ENCODE measurements at regions not wholly inside any gene's neighbourhood (a gene's known extent, or its start where the extent isn't known, plus 50 kb on each side); places are given as distances from the start of the nearest gene placed in this dataset.

GRCh38 chr16:82412770-82413169, 214.0 kb upstream of the CDH13 start:
- no peak for DNase-seq (ENCODE audit: low read depth)

DNA sequence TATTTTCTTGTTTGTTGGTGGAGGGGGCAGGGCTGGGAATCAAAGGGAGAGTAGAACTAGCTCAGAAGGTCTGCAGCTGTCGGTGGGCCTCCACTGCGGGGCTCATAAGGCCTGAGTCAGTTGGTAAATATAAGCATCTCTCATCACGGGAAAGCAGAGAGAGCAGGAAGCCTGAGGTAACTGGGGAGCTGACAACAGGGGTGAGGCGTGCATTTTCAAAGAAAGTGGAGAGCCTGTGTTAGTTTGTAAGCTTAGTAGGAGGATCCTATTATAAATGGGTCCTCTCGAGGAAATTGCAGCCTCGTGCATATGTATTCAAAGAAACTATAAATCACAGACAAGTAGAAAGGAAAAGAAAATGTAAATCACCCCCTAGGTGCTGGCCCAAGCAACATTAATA, 221.0 kb upstream of the CDH13 start:
- DNase-seq (ENCODE audit: low read depth): no peak

GRCh38 chr16:82404586-82405315, 222.0 kb upstream of the CDH13 start:
- no peak for DNase-seq (ENCODE audit: low read depth)

DNA sequence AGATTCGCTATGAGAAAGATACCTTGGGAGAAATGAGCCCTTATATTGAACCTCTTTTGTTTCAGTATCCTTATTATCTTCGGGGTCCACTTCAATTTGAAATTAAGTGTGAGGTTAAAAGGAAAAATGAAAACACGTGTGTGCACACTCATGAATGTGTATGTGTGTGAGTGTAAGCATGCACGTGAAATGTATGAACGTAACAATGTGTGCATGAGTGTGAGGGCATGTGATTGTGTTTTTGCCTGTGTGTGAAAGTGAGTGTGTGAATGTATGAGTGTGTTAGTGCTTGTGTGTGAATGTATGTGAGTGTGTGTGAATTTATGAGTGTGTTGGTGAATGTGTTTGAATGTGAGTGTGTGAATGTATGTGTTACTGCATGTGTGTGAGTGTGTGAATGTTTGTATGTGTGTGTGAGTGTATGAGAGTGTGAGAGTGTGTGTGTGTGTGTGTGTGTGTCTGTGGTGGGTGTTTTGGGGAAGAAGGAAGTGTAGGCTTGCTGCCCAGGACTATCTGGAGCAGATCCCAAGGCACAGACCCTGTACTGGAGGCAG, 224.0 kb upstream of the CDH13 start:
- no peak for DNase-seq (ENCODE audit: low read depth)

- no peak for DNase-seq (ENCODE audit: low read depth)
These were observed 226.7 kb upstream of the CDH13 start for GRCh38 chr16:82400046-82400445.

- DNase-seq (ENCODE audit: low read depth): no peak
These were observed 226.5 kb upstream of the MPHOSPH6 start for GRCh38 chr16:82396509-82396908.

DNA sequence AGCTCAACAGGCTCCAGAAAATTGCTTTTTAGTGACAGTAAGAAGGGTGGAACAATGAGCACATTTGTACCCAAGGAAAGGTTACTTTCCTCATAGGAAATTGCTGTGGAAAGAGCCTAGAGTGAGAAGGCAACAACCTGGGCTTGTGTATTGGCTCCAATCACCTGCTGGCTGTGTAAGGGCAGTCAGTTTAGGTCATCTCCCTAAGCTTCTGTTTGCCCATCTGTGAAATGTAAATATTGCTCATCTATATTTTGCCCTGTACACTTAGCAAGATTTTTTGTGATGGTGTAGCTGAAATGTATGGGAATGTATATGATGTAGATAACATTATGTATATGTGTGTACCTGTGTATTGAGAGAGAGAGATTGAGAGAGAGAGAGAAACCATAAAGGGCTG, 225.2 kb upstream of the MPHOSPH6 start:
- DNase-seq (ENCODE audit: low read depth): no peak

- no peak for DNase-seq (ENCODE audit: low read depth)
These were observed 221.7 kb upstream of the MPHOSPH6 start for GRCh38 chr16:82391690-82392089.

DNA sequence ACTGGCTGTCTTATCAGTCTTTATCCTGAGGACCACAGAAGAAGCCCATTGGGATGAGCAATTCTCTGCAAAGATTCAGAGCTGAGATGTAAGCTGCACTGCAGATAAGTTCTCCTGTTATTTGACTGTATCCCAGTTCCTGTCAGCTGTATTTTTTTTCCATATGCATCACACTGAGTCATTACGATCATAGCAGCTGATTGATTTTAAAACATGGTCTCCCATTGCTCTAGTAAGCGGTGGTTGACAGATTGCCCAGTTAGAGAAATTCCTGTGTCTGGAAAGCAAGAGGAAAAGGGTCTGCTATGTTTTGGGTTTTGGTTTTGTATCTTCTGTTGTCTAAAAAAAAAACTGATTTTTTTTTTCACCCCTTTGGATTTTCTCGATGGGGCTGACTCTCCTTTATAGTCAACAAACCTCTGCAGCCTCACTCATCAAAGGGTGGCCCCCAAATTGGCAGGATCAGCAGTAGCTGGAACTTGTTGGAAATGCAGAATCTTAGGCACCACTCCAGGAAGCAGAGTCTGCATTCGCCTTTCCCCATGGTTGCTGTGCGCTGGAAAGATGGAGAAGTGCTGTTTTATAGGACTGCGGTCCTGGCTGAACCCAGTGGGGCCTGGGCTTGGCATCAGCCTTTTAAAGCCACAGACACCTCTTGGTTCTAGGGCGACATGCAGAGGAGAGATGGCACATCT, 220.1 kb upstream of the MPHOSPH6 start:
- no peak for DNase-seq (ENCODE audit: low read depth)

DNA sequence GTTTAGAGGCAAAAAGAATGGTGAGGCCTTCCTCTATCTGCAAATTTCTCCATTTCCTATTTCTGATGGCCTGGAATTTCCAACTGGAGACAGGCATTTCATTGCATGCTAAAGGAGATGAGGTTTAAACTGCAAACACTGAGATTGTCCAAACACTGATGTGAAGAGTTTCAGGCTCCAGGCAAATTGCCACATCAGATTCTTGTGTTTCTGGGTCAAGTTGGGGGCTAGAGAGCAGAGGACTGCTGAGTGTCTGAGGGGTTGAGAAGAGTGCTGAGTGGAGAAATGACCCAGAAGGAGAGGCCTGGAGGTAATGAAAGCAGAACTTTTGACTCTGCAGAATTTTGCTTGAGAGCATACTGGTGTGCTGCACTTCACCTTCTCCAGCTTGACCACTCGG, 216.7 kb upstream of the MPHOSPH6 start:
- DNase-seq (ENCODE audit: low read depth): no peak

DNA sequence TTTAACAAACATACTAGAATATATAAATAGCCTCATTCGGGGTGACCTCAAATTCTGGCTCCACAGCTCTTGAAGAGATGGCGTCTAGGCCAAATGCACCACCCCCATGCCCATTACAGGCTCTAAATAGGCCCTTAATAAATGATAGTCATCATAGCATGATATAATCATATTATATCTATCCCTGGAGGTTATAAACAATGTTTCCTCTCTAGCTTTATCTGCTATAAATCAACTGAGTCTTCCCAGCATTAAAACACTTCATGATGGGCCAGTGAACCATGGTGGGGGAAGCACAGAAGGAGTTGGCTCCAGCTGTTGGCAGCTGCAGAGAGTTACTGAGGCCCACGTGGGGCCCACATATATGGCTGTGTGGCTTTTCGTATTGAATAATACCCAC, 214.9 kb upstream of the MPHOSPH6 start:
- no peak for DNase-seq (ENCODE audit: low read depth)

DNA sequence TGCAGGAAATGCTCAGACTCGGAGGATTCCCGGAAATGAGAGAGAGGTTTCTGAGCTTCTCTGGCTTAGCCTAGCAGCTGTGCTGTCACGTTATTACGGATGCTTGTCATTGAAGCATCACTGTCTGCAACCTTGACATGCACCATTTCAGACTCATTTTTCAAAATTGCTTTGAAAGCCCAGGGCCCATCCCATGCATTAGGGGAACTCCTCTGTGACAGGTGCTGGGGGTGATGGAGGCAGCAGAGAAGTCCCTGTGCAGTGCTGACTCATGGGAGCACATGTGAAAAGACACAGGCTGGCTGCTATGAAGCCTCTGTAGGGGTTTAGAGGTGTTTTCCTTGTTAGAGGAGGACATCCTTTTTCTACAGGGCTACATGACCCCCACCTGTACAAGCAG, 214.0 kb upstream of the MPHOSPH6 start:
- no peak for DNase-seq (ENCODE audit: low read depth)

DNA sequence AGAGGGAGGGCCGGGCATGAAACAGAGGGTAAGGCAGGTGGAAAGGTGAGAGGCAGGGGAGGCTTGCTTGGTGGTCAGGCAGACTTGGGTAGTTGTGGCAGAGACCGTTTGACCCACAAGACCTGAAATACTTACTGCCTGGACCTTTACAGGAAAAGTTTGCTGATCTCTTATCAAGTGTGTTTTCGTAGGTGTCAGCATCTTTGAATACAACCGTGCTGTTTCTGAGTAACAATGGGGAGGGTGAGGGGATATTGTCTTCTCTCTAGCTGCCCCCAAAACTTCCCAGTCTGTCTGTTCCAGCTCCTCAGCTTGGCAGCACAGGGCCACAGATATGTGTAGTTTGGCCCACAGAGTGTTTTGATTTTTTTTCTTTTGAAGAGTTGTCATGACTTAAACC, 212.5 kb upstream of the MPHOSPH6 start:
- DNase-seq (ENCODE audit: low read depth): no peak

GRCh38 chr16:82379551-82379950, 209.5 kb upstream of the MPHOSPH6 start:
- no peak for DNase-seq (ENCODE audit: low read depth)

- DNase-seq (ENCODE audit: low read depth): no peak
These were observed 204.0 kb upstream of the MPHOSPH6 start for GRCh38 chr16:82373976-82374375.

GRCh38 chr16:82370282-82370681, 200.3 kb upstream of the MPHOSPH6 start:
- DNase-seq (ENCODE audit: low read depth): no peak

DNA sequence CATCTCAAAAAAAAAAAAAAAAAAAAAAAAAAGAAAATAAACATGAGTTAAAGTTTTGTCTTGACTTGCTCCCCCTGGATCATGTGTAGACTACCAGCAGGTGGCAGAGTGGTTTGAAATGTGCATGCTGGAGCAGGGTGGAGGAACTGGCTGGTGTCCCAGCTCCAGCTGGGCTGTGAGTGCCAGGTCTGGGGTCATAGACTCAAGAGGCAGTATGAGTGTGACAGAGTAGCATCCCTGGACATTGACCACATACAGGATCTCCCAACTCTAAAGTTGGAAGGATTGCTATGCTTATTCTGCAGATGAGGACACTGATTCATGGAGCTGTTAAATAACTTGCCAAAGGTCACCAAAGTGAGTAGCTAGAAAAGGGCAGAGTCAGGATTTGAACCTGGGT, 198.0 kb upstream of the MPHOSPH6 start:
- DNase-seq (ENCODE audit: low read depth): peak; percentile 54

DNA sequence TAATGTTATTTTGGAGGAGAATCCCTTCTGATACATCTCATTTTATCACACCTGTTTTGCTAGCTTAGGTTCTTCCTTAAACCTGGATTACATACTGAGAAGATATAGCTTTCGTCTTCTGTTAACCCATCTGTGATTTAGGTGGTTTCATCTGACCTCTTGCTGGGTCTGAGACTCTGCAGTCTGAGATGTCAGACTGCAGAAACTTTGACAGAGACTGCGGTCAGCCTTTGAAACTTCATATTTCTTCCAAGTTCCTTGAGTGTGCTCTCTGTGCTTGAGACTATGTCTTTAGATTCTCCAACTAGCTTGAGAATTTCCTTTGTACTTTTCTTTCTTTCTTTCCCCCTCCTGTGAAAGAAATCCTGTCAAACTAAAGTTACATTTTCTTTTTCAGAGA, 196.4 kb upstream of the MPHOSPH6 start:
- no peak for DNase-seq (ENCODE audit: low read depth)

DNA sequence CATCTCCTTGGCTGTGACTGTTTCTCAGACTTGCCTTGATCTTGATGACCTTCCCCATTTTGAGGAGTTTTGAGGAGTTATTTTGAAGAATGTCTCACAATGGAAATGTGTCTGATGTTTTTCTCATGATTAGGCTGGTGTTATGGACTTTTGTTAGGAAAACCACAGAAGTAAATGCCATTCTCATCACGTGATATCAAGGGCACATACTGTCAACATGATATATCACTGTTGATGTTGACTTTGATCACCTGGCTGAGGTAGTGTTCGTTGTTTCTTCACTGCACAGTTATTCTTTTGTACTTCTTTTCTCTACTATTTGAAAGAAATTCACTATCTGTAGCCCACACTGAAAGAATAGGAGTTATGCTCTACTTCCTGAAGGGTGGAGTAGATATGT, 194.7 kb upstream of the MPHOSPH6 start:
- no peak for DNase-seq (ENCODE audit: low read depth)

- DNase-seq (ENCODE audit: low read depth): no peak
These were observed 193.2 kb upstream of the MPHOSPH6 start for GRCh38 chr16:82363026-82363816.

DNA sequence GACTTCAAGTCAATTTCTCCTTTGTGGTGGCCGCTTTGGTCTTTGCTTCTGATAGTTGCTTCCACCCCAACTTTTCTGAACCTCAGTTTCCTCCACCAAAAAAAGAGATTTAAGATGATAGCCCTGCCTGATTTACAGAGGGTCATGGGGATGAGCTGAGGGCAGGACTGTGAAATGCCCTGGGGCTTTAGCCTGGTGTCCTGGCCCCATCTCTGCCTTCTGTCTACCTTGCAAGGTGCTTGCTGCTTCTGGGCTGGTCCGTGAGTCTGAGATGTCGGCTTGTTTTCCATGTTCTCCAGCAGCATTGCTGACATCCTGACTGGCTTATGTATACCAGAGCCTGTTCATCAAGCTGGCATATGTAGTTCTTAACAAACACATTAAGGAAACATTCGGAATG, 191.9 kb upstream of the MPHOSPH6 start:
- no peak for DNase-seq (ENCODE audit: low read depth)

GRCh38 chr16:82360024-82360783, 190.2 kb upstream of the MPHOSPH6 start:
- no peak for DNase-seq (ENCODE audit: low read depth)

All from RPMI7951 (cell line).